Right lobe of liver (tissue), 4 donors: ENCODE measurements at regions not wholly inside any gene's neighbourhood (a gene's known extent, or its start where the extent isn't known, plus 50 kb on each side); places are given as distances from the start of the nearest gene placed in this dataset.

Experiments
- CTCF ChIP-seq, 4 donors: fragments of 200-600 bp in 3 of 4; fragments of 450-650 bp in 1 of 4; IDR thresholded peaks; one replicate each; pipeline versions ENCODE4 v1.5.1 to v1.8.0; 2016 to 2022; ENCODE audit warnings: antibody characterized with exemption in 4 of 4, mild to moderate bottlenecking in 2 of 4
- POLR2A ChIP-seq: fragments of 450-650 bp; IDR thresholded peaks from one replicate; pipeline ENCODE4 v1.6.1; 2017; ENCODE audit warnings: antibody characterized with exemption, mild to moderate bottlenecking
- donor health status: DM: no; HTN: no; CAD: no.
- donor health status: DM: no; HTN: no; CAD: no.
- donor health status: DM: no; HTN: yes; CAD: no.

GRCh38 chr6:113049190-113049589, 702.1 kb downstream of the RFPL4B start:
- TF ChIP-seq CTCF (IDR thresholded peaks at IDR 0.05) (no peak), POLR2A (no peak)
